SK-N-SH treated with all-trans-retinoic acid at 6 μM for 48 hours (cell line): ENCODE measurements at regions not wholly inside any gene's neighbourhood (a gene's known extent, or its start where the extent isn't known, plus 50 kb on each side); places are given as distances from the start of the nearest gene placed in this dataset.

Experiments used
- ATAC-seq: fragments of 200-7000 bp; cut with Tn5 transposase; 3 replicates; pipeline ENCODE4 v1.9.1; 2020; ENCODE audit warnings: mild to moderate bottlenecking, moderate library complexity
- ARNTL ChIP-seq: fragments of 450-650 bp; formaldehyde crosslinking; IDR thresholded peaks from 2 replicates; pipeline ENCODE4 v1.5.0; 2020; ENCODE audit warnings: low read depth, mild to moderate bottlenecking, moderate library complexity, borderline replicate concordance
- BACH2 ChIP-seq: fragments of 250-450 bp; sonication (Bioruptor Pico); IDR thresholded peaks from 2 replicates; pipeline ENCODE4 v1.9.0; 2021; ENCODE audit warnings: mild to moderate bottlenecking, borderline replicate concordance
- CSDC2 ChIP-seq: fragments of 250-450 bp; sonication (Bioruptor Pico); IDR thresholded peaks from 2 replicates; pipeline ENCODE4 v1.5.0; 2020; ENCODE audit warnings: mild to moderate bottlenecking, moderate library complexity
- CSRNP3 ChIP-seq: fragments of 250-450 bp; sonication (Bioruptor Pico); IDR thresholded peaks from 2 replicates; pipeline ENCODE4 v1.5.1; 2021; ENCODE audit warnings: mild to moderate bottlenecking, moderate library complexity
- GLIS3 ChIP-seq: fragments of 250-450 bp; sonication (Bioruptor Pico); IDR thresholded peaks from 2 replicates; pipeline ENCODE4 v1.5.0; 2020; ENCODE audit warnings: mild to moderate bottlenecking, moderate library complexity
- ISL1 ChIP-seq: fragments of 250-450 bp; sonication (Bioruptor Pico); IDR thresholded peaks from 2 replicates; pipeline ENCODE4 v2.1.2; 2022; ENCODE audit warnings: mild to moderate bottlenecking, moderate library complexity
- OSR1 ChIP-seq: fragments of 250-450 bp; sonication (Bioruptor Pico); IDR thresholded peaks from 2 replicates; pipeline ENCODE4 v1.8.0; 2022; ENCODE audit warnings: moderate library complexity, mild to moderate bottlenecking, inconsistent platforms
- PATZ1 ChIP-seq: fragments of 250-450 bp; sonication (Bioruptor Pico); IDR thresholded peaks from 2 replicates; pipeline ENCODE4 v1.8.0; 2020; ENCODE audit warnings: mild to moderate bottlenecking, moderate library complexity, borderline replicate concordance
- POU6F1 ChIP-seq: fragments of 250-450 bp; sonication (Bioruptor Pico); IDR thresholded peaks from 2 replicates; pipeline ENCODE4 v1.8.0; 2021; ENCODE audit warnings: low read depth, mild to moderate bottlenecking, moderate library complexity, borderline replicate concordance
- PPARA ChIP-seq: fragments of 250-450 bp; sonication (Bioruptor Pico); IDR thresholded peaks from 2 replicates; pipeline ENCODE4 v1.5.0; 2020; ENCODE audit warnings: mild to moderate bottlenecking, borderline replicate concordance
- RARB ChIP-seq: fragments of 250-450 bp; sonication (Bioruptor Pico); IDR thresholded peaks from 2 replicates; pipeline ENCODE4 v1.8.0; 2021; ENCODE audit warnings: mild to moderate bottlenecking, moderate library complexity
- TCF4 ChIP-seq: fragments of 250-450 bp; sonication (Bioruptor Pico); IDR thresholded peaks from 2 replicates; pipeline ENCODE4 v1.8.0; 2021; ENCODE audit warnings: mild to moderate bottlenecking, moderate library complexity, borderline replicate concordance
- ZC3H10 ChIP-seq: fragments of 250-450 bp; sonication (Bioruptor Pico); IDR thresholded peaks from 2 replicates; pipeline ENCODE4 v1.5.1; 2021; ENCODE audit warnings: mild to moderate bottlenecking, moderate library complexity
- ZFP3 ChIP-seq: fragments of 250-450 bp; sonication (Bioruptor Pico); IDR thresholded peaks from 2 replicates; pipeline ENCODE4 v1.5.0; 2020; ENCODE audit warnings: mild to moderate bottlenecking, moderate library complexity
- ZFP30 ChIP-seq: fragments of 450-650 bp; formaldehyde crosslinking; IDR thresholded peaks from 2 replicates; pipeline ENCODE4 v1.5.0; 2022; ENCODE audit warnings: mild to moderate bottlenecking, moderate library complexity
- ZNF565 ChIP-seq: fragments of 450-650 bp; formaldehyde crosslinking; conservative IDR thresholded peaks from 2 replicates; pipeline ENCODE4 v1.5.0; 2020; ENCODE audit warnings: low read depth, mild to moderate bottlenecking, moderate library complexity
- ZNF70 ChIP-seq: fragments of 450-650 bp; formaldehyde crosslinking; IDR thresholded peaks from 2 replicates; pipeline ENCODE4 v1.5.0; 2020; ENCODE audit warnings: mild to moderate bottlenecking, moderate library complexity
- ZNF8 ChIP-seq: fragments of 450-650 bp; formaldehyde crosslinking; IDR thresholded peaks from 2 replicates; pipeline ENCODE4 v1.5.0; 2020; ENCODE audit warnings: mild to moderate bottlenecking, moderate library complexity
- TF ChIP-seq, protein P1 (sequence below): fragments of 250-450 bp; sonication (Bioruptor Pico); IDR thresholded peaks from 2 replicates; pipeline ENCODE4 v1.5.0; 2020; ENCODE audit warnings: mild to moderate bottlenecking, moderate library complexity
- TF ChIP-seq, protein P2 (sequence below): fragments of 250-450 bp; sonication (Bioruptor Pico); IDR thresholded peaks from 2 replicates; pipeline ENCODE4 v1.5.1; 2020; ENCODE audit warnings: low read depth, mild to moderate bottlenecking, moderate library complexity

DNA sequence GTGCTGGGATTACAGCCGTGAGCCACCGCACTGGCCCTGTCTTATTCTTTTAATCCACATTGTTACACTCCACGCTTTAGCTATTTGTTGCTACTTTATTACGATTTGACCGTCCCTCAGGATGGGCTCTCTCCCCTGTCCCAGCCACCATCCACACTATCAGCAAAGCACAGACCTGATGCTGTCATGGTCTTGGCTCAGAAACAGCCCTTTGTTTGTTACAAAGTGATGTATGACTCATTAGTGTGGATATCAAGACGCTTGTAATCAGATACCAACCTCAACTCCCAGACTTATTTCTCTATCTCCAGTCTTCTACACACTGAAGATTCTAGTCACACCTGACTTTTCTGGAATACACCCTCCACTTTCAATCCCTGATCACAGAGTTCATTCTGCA is 84.6 kb upstream of the FREM2 start:
- no peak for TF ChIP-seq ZFP3 (CRISPR knock-in tag)
- TF ChIP-seq ZNF8, result no peak
- no peak for TF ChIP-seq BACH2 (CRISPR knock-in tag)
- no peak for TF ChIP-seq PPARA (CRISPR knock-in tag)
- no peak for TF ChIP-seq TCF4
- TF ChIP-seq, protein P1, sequence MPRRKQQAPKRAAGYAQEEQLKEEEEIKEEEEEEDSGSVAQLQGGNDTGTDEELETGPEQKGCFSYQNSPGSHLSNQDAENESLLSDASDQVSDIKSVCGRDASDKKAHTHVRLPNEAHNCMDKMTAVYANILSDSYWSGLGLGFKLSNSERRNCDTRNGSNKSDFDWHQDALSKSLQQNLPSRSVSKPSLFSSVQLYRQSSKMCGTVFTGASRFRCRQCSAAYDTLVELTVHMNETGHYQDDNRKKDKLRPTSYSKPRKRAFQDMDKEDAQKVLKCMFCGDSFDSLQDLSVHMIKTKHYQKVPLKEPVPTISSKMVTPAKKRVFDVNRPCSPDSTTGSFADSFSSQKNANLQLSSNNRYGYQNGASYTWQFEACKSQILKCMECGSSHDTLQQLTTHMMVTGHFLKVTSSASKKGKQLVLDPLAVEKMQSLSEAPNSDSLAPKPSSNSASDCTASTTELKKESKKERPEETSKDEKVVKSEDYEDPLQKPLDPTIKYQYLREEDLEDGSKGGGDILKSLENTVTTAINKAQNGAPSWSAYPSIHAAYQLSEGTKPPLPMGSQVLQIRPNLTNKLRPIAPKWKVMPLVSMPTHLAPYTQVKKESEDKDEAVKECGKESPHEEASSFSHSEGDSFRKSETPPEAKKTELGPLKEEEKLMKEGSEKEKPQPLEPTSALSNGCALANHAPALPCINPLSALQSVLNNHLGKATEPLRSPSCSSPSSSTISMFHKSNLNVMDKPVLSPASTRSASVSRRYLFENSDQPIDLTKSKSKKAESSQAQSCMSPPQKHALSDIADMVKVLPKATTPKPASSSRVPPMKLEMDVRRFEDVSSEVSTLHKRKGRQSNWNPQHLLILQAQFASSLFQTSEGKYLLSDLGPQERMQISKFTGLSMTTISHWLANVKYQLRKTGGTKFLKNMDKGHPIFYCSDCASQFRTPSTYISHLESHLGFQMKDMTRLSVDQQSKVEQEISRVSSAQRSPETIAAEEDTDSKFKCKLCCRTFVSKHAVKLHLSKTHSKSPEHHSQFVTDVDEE (CRISPR knock-in tag), result no peak
- no peak for TF ChIP-seq ARNTL
- TF ChIP-seq ZFP30 (CRISPR knock-in tag), result no peak
- no peak for TF ChIP-seq ZNF70 (CRISPR knock-in tag)
- TF ChIP-seq GLIS3 (CRISPR knock-in tag), result no peak
- no peak for TF ChIP-seq RARB (CRISPR knock-in tag)
- TF ChIP-seq POU6F1, result no peak
- no peak for TF ChIP-seq OSR1 (CRISPR knock-in tag)
- no peak for TF ChIP-seq CSRNP3 (CRISPR knock-in tag)
- TF ChIP-seq, protein P2, sequence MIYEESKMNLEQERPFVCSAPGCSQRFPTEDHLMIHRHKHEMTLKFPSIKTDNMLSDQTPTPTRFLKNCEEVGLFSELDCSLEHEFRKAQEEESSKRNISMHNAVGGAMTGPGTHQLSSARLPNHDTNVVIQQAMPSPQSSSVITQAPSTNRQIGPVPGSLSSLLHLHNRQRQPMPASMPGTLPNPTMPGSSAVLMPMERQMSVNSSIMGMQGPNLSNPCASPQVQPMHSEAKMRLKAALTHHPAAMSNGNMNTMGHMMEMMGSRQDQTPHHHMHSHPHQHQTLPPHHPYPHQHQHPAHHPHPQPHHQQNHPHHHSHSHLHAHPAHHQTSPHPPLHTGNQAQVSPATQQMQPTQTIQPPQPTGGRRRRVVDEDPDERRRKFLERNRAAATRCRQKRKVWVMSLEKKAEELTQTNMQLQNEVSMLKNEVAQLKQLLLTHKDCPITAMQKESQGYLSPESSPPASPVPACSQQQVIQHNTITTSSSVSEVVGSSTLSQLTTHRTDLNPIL (CRISPR knock-in tag), result no peak
- no peak for TF ChIP-seq ZC3H10 (CRISPR knock-in tag)
- TF ChIP-seq CSDC2 (CRISPR knock-in tag), result no peak
- TF ChIP-seq, all 23 proteins: peak for 0
- ATAC-seq, result no peak

GRCh38 chr13:38606699-38607535 is 80.0 kb upstream of the FREM2 start:
- no peak for ATAC-seq
- TF ChIP-seq ZFP3 (CRISPR knock-in tag), result no peak
- TF ChIP-seq ISL1, result no peak
- TF ChIP-seq PATZ1, result no peak
- TF ChIP-seq ZC3H10 (CRISPR knock-in tag), result no peak
- no peak for TF ChIP-seq ZNF565 (CRISPR knock-in tag)
- no peak for TF ChIP-seq RARB (CRISPR knock-in tag)
- TF ChIP-seq PPARA (CRISPR knock-in tag), result no peak
- TF ChIP-seq, protein P1 (CRISPR knock-in tag), result no peak
- no peak for TF ChIP-seq ZFP30 (CRISPR knock-in tag)
- no peak for TF ChIP-seq POU6F1
- no peak for TF ChIP-seq ARNTL
- TF ChIP-seq TCF4, result no peak
- no peak for TF ChIP-seq CSDC2 (CRISPR knock-in tag)
- TF ChIP-seq, all 23 proteins: peak for 0
